GM04504 (cell line): ENCODE measurements at regions not wholly inside any gene's neighbourhood (a gene's known extent, or its start where the extent isn't known, plus 50 kb on each side); places are given as distances from the start of the nearest gene placed in this dataset.
A peak's percentile ranks its signal among the peaks of the same experiment; 100 is the strongest.

Source experiments
- DNase-seq: peaks from one replicate; pipeline ENCODE4 v3.0.0-alpha.2; 2012; ENCODE audit warnings: low read depth

- DNase-seq = no peak
Measured at GRCh38 chr2:19300961-19301360, 57.5 kb downstream of the OSR1 start.

DNA sequence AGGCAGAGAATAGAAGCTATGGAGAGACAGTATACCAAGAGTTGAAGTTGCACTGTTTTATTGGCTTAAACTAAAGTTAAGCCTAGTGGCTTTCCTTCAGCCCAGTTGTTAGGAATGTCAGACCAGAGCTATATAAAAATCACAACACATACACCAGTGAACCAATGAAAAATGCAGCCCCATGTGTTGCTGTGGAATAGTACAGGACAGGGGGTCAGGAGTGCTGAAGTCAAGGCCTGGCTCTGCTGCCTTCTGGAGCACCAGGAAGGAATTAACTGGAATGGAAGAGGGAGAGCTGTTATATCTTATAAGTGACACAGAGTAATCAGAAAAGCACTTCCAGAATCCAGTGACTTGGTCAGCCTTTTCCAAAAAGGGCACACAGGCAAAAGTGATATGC lies 58.9 kb downstream of the OSR1 start:
- no peak for DNase-seq

GRCh38 chr2:19299032-19299431 lies 59.4 kb downstream of the OSR1 start:
- no peak for DNase-seq

- DNase-seq = no peak
Measured at GRCh38 chr2:19297716-19298115, 60.7 kb downstream of the OSR1 start.

- DNase-seq = no peak
Measured at GRCh38 chr2:19295998-19296502, 62.4 kb downstream of the OSR1 start.

GRCh38 chr2:19292007-19292406 lies 66.4 kb downstream of the OSR1 start:
- DNase-seq = no peak

DNA sequence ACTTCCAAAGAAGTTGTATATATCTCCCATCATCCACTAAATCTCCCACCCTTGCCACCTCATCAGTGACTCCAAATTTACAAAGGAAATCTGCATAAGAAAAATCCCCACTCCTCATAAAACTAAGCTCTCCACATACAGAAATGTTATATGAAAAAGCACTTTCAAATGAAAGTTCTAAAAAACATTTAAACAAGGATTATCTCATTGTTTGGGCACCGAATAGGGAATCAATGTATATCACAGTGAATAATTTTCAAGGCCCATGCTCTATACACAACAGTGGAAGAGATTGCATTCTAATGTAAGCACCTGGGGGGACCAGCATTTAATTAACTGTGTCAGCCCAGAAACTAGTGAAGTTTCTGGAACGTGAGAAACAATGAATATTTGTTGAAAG lies 70.1 kb downstream of the OSR1 start:
- DNase-seq = no peak

DNA sequence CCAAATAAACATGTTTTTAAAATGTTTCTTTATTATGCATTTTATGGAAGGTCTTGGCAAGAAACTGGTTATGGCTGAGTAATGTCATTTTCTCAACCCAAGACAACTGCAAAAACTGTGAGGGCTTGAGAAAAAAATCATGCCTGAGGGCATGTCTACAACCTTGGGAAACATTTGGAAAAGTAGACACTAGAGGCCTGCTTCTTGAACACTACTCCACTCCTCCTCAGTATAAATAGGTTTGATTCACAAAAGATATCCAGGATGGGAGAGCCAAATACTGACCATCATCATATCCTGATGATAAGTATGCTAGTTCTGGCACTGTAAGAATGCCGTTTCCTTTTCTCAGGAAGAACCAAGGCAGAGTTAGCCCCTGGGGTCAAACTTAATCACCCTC lies 71.1 kb downstream of the OSR1 start:
- peak; percentile 14 for DNase-seq

DNA sequence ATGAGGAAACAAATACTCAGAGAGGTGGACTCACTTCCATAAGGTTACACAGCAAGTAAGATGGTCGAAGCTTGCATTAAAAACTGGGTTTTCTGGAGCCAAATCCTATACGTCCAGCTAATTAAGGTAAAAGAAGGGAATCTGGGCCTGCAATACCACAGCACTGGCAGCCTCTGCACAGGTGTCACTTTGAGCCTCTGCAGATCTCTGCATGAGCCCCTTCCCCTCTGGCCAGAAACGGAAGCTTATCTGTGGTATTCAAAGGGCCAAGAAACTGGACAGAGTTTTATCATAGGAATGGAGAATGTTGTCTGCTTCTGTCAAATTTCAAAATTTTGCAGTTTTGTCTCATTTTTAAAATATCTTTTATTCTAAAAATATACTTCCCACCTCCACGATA lies 76.1 kb downstream of the OSR1 start:
- DNase-seq = no peak

DNA sequence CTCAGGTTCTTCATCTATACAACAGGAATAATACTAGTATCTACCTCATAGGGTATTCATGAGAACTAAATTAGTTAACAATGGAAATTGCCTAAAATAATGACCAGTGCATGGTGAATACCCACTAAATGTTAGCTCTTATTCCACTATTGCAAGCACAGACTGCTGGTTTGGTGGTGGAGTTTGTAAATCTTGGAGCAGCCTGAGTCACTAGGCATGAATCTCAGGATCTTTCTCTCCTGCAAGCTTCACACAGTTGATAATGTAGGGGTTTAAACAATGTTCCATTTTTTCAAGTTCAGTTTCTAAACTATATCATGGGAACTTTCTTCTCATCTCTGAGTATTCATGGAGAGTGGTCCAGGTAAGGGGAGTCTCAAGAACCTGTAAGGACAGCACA lies 84.0 kb downstream of the OSR1 start:
- no peak for DNase-seq

DNA sequence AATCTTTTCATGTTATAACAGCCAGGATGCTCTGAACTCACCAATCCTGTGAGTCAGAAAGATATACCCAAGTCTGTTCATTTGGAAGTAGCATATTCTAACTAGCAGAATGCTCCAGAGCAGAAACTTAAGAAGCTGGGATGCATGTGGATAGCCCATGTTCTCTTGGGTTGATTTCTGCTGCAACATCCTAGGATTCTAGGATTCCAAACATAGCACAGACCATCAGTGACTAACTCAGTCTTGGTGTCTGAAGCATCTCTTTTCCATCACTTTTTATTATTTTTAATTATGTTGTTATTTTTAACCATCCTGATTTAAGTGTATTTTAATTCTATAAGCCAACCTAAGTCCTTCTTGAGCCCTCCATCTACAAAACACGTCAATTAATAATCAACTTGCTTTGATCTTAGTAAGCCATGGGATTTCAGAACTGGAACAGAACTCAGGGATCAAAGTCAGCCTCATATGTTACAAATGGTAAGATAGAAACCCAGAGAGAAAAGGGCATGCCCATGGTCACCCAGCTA lies 85.4 kb downstream of the OSR1 start:
- no peak for DNase-seq

DNA sequence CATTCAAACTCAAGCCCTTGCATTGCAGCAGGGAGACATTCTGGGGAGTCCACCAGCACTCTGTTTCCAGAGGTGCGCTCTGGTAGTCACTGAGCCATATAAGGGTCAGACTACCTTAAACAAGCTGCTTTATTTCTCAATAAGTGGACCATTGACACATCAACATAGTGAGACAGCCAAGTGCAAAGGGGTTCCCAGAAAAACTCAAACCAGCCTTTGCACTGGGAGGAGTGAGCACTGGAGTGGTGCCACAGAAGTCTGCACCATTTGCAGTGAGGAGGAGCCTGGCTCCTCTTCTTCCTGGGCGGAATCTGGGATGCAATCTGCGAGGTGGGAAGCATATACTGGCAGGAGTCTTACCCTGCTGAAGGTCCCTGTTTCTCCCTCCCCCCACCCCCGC lies 86.4 kb downstream of the OSR1 start:
- DNase-seq = no peak

GRCh38 chr2:19264852-19265251 lies 93.6 kb downstream of the OSR1 start:
- DNase-seq = no peak

DNA sequence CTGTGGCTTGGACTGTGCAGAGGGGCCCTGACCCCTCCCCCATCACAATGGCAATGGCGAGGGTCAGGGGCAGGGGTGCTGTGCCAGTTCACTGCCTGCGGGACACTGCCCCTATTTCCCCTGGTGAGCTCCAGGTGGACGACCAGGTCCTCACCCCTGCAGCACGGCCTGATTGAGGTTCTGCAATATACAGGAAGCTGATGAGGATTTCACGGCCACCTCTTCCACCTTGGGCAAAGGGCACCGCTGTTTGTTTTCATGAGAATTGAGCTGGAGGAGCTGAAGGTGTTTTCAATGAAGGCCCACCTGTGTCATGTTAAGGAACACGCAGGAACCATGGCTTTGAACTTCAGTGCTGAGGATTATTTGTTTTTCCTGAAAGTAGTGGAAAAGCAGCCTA lies 96.3 kb downstream of the OSR1 start:
- DNase-seq = no peak

GRCh38 chr2:19261061-19261460 lies 97.4 kb downstream of the OSR1 start:
- no peak for DNase-seq

GRCh38 chr2:19256121-19256601 lies 102.3 kb downstream of the OSR1 start:
- DNase-seq = peak; percentile 58

- DNase-seq = no peak
Measured at GRCh38 chr2:19255481-19255880, 102.9 kb downstream of the OSR1 start.

- DNase-seq = no peak
Measured at GRCh38 chr2:19251554-19251953, 106.9 kb downstream of the OSR1 start.

GRCh38 chr2:19250906-19251305 lies 107.5 kb downstream of the OSR1 start:
- DNase-seq = no peak

DNA sequence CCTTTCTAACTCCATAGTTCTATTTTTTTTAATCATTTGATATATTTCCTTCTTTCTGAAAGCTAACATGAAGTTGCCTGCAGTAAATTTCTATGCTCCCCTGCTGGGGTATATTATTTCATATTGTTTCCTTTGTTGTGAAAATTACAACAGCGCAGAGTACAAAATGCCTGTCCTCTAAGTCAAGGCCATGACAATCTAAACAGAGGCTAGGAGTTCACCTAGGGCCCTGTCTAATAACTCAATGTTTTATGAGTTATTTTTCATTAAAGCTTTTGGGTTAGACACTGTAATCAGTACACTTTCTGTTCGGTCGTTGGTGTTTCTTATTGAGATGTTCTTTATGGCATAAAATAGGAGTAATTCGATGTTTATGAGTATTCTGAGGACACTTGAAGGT lies 111.2 kb downstream of the OSR1 start:
- DNase-seq = no peak

DNA sequence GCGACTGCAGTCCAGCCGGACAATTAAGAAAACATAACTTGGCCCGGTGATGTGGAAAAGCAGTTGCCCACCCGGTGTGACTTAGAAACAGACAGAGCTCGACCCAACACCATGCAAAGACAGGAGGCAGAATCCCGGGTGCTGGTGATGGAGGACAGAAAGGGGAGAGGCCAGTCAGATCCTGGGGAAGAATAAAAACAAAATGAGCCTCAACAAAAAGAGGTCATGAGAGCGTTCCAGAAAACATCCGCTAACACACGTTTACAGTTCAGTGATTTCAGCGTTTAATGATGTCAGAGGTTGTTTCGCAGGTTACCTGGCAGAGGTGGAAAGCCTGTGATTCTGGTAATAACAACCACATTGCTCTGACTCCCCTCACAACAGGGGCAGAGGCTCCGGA lies 111.9 kb downstream of the OSR1 start:
- DNase-seq = no peak

- no peak for DNase-seq
Measured at GRCh38 chr2:19244460-19245363, 113.7 kb downstream of the OSR1 start.

DNA sequence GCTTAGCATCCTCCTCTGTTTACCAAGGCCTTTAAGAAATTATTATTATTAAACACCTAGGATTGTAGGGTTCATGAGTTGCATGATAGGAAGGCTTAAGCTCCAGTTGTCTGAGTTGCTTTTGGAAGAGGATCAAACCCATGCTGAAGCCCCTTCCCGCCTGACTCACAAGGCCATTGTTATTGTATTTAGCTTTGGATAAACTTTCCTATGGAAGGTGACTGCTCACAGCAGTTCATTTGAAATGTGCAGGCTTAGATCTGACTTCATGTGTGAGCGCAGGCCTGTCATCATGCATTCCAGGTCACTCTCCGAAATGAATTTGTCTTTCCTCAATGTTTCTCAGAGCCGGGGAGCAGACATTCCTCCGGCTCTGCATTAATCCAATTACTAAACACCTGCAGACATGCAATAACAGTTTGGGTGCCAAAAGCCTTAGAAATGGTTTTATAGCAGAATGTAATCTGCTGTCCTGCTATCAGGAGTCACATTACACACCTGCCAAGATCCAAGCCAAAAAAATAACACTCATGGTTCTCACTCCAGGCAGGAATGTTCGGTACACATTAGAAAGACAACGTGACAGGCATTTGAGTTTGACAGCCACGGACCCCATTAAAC lies 119.9 kb downstream of the OSR1 start:
- DNase-seq = no peak
